Activated naive CD4-positive, alpha-beta T cell treated with anti-CD3 and anti-CD28 coated beads, Interleukin-2, amount 50 U/mL, for 24 hours (primary cell): ENCODE measurements at regions not wholly inside any gene's neighbourhood (a gene's known extent, or its start where the extent isn't known, plus 50 kb on each side); places are given as distances from the start of the nearest gene placed in this dataset.

Source experiments
- H3K27ac Mint-ChIP-seq: one replicate; pipeline ENCODE4 v1.8.0; 2021; ENCODE audit warnings: mild to moderate bottlenecking, mixed read lengths
- H3K27me3 Mint-ChIP-seq: one replicate; pipeline ENCODE4 v1.8.0; 2021; ENCODE audit warnings: mixed read lengths
- H3K36me3 Mint-ChIP-seq: one replicate; pipeline ENCODE4 v1.8.0; 2021; ENCODE audit warnings: mixed read lengths
- H3K4me1 Mint-ChIP-seq: one replicate; pipeline ENCODE4 v1.8.0; 2021; ENCODE audit warnings: mixed read lengths
- H3K4me3 Mint-ChIP-seq: one replicate; pipeline ENCODE4 v1.8.0; 2021; ENCODE audit warnings: mild to moderate bottlenecking, mixed read lengths
- H3K9me3 Mint-ChIP-seq: one replicate; pipeline ENCODE4 v1.8.0; 2021; ENCODE audit warnings: mixed read lengths

DNA sequence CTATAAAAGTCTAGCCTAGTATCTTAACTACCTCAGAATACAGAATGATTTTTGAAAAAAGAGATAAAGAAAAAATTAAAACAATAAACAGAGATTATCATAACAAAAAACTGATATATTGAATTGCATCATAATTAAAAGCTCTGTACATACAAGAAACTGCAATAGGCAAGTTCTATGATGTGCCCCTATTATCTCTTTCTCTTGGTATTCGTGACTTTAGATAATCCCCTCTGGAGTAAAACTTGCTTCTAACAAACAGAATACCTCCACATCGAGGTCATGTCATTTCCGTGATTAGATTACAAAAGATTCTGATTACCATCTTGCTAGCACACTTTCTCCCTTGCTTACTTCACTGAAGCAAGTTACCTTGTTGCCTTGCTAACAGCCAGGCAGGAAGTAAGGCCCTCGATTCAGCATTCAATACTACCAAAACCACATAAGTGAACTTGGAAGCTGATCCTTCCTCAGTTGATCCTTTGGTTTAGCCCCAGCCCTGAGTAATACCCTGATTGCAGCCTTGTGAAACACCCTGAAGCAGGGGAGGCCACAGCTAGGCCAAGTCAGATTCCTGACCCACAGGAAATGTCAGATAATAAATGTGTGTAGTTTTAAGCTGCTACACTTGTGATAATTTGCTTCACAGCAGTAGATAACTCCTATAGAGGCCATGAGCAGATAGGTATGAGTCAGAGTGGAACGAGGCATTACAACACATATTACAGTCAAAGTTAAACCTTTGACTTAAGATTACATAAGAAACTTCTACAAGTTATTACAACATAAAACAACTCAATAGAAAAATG lies 53.7 kb upstream of the TMX4 start:
- Mint-ChIP-seq H3K9me3 (no peaks in the 10 kb centered on the region), H3K27ac (peak overlapping the region; percentile 57), H3K4me3 (no peak overlapping the region), H3K27me3 (no peaks in the 10 kb centered on the region), H3K4me1 (peaks cover 15% of the 10 kb centered on the region), H3K36me3 (no peaks in the 10 kb centered on the region)

DNA sequence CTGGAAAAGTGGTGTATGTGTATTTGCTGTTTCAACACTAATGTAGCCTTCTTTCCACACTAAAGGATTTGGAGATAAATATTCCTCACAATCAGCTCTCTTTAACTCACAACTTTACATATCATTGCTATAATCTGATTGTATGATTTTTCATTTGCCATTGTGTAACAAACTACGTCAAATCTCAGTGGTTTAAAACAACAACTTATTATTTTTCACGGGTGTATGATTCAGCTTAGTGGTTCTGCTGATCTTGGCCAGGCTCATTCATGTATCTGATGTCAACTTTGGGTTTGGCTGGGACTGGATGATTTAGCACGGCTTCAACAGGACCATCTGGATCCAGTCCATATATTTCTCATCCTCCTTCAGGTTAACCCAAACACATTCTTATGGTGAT lies 55.4 kb upstream of the TMX4 start:
- Mint-ChIP-seq H3K36me3 (no peaks in the 10 kb centered on the region), H3K4me1 (peaks cover 15% of the 10 kb centered on the region), H3K4me3 (no peak overlapping the region), H3K27ac (no peak overlapping the region), H3K9me3 (no peaks in the 10 kb centered on the region), H3K27me3 (peaks cover 2% of the 10 kb centered on the region)

DNA sequence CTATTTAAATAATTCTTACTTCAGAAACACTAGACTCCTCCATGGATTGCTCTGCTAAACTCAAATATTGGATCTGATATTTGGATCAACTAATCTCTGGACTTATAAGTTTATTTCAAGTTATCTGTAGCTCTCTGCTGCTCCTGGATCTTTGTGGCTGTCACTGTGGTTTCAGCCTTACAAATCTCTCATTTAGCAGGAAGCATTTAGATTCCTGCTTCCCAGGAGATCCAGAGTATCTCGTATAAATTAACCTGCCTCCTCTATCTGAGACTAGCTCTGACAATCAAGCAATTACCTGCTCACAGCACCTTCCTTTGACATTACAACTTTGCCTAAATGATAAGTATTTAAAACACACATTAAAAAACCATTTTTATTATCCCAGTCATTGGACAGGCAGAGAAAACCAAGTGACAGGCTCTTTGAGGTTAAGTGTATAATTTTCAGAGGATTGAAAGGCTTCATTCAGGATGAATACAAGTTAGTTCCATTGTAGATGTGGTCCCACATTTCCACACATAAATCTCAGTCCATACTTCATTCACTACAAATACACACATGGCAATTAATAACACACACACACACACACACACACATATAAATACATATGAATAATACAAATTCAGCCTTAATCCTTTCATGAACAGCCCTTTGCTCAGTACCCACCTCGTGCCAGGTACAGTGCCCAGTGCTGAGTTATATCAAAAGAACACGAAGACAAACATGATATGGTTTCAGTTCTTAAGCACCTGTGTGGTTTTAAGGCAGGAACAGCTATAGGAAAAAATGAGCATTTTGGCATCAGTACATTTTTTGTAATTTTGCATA lies 55.5 kb upstream of the PLCB1 start:
- peaks cover 2% of the 10 kb centered on the region for H3K27me3 Mint-ChIP-seq
- no peaks in the 10 kb centered on the region for H3K36me3 Mint-ChIP-seq
- H3K9me3 Mint-ChIP-seq: no peaks in the 10 kb centered on the region
- H3K4me1 Mint-ChIP-seq: peaks cover 15% of the 10 kb centered on the region
- H3K4me3 Mint-ChIP-seq: no peak overlapping the region
- H3K27ac Mint-ChIP-seq: no peak overlapping the region

DNA sequence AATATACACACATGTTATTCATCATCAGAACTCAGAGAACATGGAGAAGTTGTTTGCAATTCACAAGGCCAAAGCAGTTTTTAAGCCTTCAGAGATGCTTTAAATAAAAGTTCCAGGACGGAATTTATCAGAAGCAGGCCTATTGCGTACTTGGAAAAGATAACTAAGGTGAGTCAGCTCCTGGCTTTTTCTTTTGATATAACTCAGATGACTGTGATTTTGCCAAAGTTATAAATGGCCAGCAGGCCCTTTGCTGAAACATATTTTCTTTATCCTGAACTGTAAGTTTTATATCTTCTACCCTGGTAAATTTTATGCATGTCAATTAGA lies 55.0 kb upstream of the PLCB1 start:
- Mint-ChIP-seq H3K27me3 (peaks cover 2% of the 10 kb centered on the region), H3K4me1 (peaks cover 15% of the 10 kb centered on the region), H3K9me3 (no peaks in the 10 kb centered on the region), H3K36me3 (no peaks in the 10 kb centered on the region), H3K27ac (no peak overlapping the region), H3K4me3 (no peak overlapping the region)

DNA sequence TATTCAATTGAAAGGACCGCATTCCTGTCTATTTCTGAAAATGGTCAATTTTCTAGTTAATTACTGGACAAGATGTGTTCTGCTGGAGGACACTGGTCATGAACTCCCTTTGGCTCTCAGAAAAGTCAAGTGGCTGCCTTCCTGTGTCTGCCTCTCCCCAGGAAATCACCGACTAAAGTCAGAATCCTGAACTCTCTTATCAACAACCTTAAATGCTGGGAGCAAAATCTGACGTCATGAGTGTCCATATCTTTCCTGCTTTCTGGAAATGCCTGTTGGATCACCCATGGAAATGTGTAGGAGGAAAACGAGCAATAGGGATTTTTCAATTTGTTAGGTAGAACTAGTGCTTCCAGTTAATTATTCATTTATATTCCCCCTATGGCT lies 53.5 kb upstream of the PLCB1 start:
- no peaks in the 10 kb centered on the region for H3K36me3 Mint-ChIP-seq
- no peak overlapping the region for H3K4me3 Mint-ChIP-seq
- H3K27ac Mint-ChIP-seq: no peak overlapping the region
- no peaks in the 10 kb centered on the region for H3K9me3 Mint-ChIP-seq
- peaks cover 4% of the 10 kb centered on the region for H3K4me1 Mint-ChIP-seq
- peaks cover 2% of the 10 kb centered on the region for H3K27me3 Mint-ChIP-seq

DNA sequence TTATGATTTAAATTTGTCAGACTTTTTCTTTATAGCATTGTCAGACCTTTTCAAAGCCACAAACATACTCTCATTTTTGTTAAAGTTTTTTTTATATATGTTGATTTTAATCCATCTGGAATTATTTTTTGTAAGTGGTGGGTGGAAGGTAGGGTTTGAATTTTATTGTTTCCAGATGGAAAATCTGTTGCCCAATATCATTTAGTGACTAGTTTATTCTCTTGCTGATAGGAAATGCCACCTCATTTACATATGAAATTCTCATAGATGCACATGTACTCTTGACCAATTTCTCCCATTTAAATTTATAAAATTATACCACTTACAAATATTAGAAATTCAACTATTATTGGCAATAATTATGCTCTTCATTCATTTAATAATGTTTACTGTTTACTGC lies 52.1 kb upstream of the PLCB1 start:
- Mint-ChIP-seq H3K4me3 (no peak overlapping the region), H3K27ac (no peak overlapping the region), H3K27me3 (peaks cover 2% of the 10 kb centered on the region), H3K9me3 (no peaks in the 10 kb centered on the region), H3K4me1 (no peaks in the 10 kb centered on the region), H3K36me3 (no peaks in the 10 kb centered on the region)

DNA sequence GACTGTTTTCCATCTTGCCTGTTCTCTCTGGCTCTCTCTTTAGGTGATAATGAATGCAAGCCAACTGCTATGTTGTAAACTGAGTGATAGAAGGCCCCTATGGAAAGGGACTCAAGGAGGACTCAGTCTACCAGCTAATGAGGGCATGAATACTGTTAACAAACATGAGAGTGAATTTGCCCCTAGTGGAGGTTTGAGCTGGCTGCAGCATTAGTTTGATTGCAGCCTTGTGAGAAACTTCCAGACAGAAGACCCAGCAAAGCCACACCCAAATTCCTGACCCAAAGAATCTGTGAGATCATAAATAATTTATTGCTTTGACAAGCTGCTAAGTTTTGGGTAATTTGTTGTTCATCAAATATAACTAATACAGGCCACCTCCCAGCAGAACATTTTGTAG lies 50.0 kb upstream of the PLCB1 start:
- Mint-ChIP-seq H3K9me3 (no peaks in the 10 kb centered on the region), H3K4me3 (no peak overlapping the region), H3K4me1 (no peaks in the 10 kb centered on the region), H3K27ac (no peak overlapping the region), H3K36me3 (no peaks in the 10 kb centered on the region), H3K27me3 (peaks cover 6% of the 10 kb centered on the region)
